GM18907 (cell line): ENCODE measurements at regions not wholly inside any gene's neighbourhood (a gene's known extent, or its start where the extent isn't known, plus 50 kb on each side); places are given as distances from the start of the nearest gene placed in this dataset.
A peak's percentile ranks its signal among the peaks of the same experiment; 100 is the strongest.

Experiments used
- ATAC-seq: cut with Tn5 transposase; IDR thresholded peaks from one replicate; pipeline ENCODE4 v1.9.1; 2021; ENCODE audit warnings: mild to moderate bottlenecking, moderate library complexity; ENCODE audit not compliant: unreplicated experiment

DNA sequence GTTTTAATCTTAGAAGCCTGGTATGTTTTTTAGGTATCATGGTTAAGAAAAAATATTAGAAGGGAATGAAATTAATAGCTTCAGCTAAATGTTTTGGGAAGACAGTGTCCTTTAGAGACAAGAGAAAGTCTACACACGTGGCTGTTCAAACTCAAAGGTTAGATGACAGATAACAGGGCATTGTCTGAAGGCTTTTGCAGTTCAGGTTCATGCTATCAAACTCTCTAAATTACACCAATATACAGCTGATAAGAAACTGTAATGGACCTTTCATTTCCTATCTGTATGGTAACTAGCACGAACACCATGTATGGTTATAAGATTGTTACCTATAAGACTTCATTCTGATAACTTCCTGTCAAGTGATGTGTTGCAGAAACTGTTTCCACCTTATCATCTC, 240.6 kb upstream of the MEF2C start:
- ATAC-seq, result no peak

DNA sequence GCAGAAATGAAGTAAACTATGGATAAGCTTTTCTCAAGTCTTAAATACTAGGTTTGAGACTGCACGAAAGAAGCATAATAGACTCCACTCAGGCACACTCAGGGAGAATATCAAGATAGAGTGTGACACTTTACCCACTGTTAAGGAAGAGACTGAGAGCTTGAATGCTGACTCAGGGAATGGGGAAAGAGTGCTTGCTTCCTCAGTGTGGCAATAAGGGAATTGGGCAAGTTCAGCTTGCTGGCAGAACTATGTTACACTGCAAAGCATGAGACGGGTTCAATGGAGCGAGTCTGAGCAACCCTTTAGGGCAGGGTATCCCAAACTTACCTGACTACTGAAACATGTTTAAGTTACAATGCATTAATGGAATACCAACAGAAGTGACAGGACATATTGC, 237.7 kb upstream of the MEF2C start:
- no peak for ATAC-seq

DNA sequence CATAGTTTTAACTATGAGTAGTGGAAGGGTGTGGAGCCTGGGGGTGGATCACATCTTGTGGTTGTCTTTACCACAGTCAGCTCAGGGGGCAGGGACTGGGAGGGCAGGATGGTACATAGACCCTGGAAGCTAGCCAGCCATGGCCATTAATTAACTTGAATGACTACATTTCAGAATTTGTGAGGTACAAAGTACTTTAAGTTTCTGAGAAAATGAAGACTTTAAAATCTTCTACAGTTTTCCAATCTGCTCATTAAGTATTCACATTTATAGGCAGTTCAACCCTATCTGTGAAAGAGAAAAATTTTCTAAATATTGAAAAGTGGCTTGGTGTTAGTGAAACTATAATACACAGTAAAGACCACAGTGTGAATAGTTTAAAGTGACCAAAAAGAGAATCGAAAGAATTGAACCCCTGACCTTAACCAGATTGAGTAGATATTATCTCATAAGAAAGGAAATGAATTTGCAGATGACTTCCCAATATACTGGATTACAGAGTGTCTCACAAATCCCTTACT, 234.2 kb upstream of the MEF2C start:
- ATAC-seq, result peak; percentile 98

- no peak for ATAC-seq
Measured at GRCh38 chr5:89110916-89111646, 228.1 kb upstream of the MEF2C start.

- no peak for ATAC-seq
Measured at GRCh38 chr5:89106480-89106879, 223.5 kb upstream of the MEF2C start.

DNA sequence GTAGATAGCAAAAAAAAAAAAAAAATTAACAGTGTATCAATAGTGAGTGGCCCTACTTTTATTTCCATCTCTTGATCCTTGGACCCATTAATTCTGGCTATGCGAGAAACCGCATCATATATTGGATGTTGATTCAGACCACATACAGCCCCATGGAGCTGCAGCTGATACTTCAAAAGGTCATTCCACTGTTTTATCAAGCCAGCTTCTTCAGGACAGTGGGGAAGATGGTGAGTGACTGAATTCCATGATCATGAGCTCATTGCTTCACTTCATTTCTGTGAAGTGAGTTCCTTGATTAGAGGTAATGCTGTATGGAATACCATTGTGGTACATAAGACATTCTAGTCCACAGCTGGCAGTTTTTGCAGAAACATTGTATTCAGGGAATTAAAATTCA, 222.9 kb upstream of the MEF2C start:
- ATAC-seq, result no peak

- no peak for ATAC-seq
Measured at GRCh38 chr5:89105171-89105695, 222.2 kb upstream of the MEF2C start.

GRCh38 chr5:89098199-89098756, 215.3 kb upstream of the MEF2C start:
- ATAC-seq, result no peak

DNA sequence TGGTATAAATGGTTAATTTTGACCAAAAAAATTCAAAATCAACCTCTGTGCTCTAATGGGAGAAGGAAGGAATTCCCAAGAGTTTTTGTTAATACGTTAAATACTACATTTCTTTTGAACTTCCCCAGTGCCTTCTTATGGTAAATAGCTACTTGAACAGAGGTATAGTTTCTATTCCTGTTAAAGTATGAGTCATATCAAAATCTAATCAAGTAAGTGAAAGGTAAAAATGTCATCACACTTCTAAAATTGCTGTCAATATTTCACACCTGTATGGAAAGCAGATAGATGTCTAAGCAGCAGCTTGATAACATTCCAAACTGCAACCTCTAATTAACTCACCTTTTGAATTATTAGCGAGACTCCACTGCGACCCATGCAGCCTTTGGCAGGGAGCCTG, 214.1 kb upstream of the MEF2C start:
- peak; percentile 90 for ATAC-seq

DNA sequence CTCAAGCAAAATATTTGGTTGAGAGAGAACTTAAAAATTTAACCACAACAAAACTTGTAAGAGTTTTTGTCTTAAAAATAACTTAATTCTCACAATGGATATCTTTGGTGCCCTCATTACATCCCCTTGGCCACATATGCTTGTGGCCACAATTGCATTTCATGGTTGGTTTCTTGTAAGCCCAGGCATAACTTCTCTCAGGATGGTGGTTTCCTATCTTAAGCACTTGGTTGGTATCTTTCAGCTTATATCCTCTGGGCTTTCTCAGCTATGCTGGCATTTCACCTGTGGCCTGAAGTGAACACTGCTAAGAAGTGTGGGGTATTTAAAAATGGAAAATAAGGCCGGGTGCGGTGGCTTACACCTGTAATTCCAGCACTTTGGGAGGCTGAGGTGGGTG, 212.4 kb upstream of the MEF2C start:
- peak; percentile 37 for ATAC-seq

- ATAC-seq, result no peak
Measured at GRCh38 chr5:89090037-89090436, 207.1 kb upstream of the MEF2C start.

- no peak for ATAC-seq
Measured at GRCh38 chr5:89087551-89088318, 204.8 kb upstream of the MEF2C start.

GRCh38 chr5:89087128-89087527, 204.1 kb upstream of the MEF2C start:
- no peak for ATAC-seq

DNA sequence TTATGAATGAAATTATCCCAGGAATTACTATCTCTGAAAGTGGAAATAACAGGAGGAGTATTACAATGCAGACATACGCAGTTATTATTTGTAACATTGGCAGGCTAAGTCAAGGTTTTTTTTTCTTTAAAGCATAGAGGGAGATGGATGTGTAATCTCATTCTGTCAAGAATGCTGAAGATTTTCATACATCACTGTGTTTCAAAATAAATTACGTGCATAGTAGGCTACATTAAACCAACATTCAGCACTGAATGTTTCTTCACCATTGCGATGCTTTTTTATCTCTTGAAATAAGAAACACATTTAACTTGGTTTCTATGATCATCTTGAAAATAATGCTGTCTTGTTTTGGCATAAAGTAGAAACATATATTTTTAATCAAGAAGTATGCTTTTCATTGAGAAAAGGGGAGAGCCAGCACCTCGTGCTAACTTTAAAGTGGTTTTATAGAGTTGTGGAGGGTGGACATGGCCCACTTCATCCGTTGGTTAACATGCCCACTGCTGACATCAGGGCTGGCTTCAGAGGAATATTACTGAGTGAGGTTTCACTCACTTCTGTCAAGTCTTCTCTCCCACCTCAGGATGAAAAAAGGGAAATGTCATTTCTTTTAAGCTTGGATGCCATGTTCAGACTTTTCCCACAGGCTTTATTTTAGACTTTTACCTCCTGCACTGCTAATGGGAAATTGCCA, 203.6 kb upstream of the MEF2C start:
- ATAC-seq, result no peak

DNA sequence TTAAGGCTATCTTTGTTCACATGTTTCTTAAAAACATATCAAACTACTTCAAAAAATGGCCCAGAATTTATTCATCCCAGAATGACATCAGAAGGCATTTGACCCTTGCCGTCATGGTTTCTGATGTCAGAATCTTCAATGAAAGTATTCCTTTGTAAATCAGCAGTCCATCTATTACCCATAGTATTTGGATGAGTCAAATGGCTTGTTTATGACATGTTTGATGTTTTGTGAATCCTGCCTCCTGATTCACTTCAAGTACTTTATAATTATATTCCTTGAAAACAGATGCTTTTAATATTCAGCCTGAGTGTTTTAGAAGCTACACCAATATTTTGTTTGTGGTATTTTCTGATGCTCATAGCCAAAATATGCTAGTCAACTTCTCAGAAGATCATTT, 200.8 kb upstream of the MEF2C start:
- ATAC-seq, result no peak

- ATAC-seq, result peak; percentile 81
Measured at GRCh38 chr5:89081360-89081759, 198.4 kb upstream of the MEF2C start.

- ATAC-seq, result no peak
Measured at GRCh38 chr5:89080467-89081116, 197.6 kb upstream of the MEF2C start.

GRCh38 chr5:89072842-89073672, 190.1 kb upstream of the MEF2C start:
- no peak for ATAC-seq

DNA sequence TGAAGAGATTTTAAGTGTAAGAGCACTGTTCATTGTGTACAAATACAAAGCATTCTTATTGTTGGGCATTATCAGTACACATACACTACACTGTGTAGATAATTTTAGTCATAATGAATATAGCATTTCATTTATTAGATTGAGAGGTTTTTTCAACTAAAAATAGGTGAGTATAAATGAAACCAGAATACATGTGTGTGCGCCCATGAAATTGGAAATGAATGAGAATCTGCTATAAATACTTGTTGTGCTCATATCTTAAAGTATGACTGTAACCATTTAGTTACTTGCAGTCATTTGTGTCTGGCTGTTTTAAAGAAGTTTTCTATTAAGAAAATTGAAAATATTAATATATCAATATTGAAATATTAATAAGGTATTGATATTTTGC, 189.0 kb upstream of the MEF2C start:
- ATAC-seq, result peak; percentile 59
